HPDE6-E6E7 (cell line): ENCODE measurements at regions not wholly inside any gene's neighbourhood (a gene's known extent, or its start where the extent isn't known, plus 50 kb on each side); places are given as distances from the start of the nearest gene placed in this dataset.
"Not testable (repeated sequence)": the region's sequence is repeated elsewhere in the genome, so short reads cannot be mapped to it uniquely, and the experiment has no call there.

ENCODE experiments used
- DNase-seq: peaks from one replicate; pipeline ENCODE4 v3.0.0; 2011; ENCODE audit warnings: missing footprints; ENCODE audit errors: extremely low spot score

DNA sequence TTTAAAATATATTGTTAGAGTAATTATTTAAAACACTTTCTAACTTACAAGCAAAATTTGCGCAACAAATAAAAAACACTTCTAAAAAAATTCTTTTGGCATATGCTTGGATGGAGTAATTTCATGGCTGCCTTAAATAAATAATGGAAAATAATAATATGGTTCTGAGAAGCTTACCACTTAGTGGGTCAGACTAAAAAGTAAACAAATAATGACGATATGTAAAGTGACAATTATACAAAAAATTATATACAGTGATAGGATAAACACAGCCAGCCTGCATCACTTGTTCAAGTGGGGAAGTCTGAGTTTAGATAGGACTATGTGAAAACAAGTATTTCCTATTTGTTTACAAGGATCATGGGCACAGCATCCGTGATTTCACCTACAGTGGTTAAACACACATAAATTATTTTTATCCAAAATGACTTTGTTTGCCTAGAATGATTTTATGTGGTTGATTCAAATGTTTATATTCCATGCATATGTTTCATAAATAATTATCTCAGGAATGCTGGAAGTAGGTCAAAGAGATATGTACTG lies 141.7 kb upstream of the SEMA3D start:
- no peak for DNase-seq

DNA sequence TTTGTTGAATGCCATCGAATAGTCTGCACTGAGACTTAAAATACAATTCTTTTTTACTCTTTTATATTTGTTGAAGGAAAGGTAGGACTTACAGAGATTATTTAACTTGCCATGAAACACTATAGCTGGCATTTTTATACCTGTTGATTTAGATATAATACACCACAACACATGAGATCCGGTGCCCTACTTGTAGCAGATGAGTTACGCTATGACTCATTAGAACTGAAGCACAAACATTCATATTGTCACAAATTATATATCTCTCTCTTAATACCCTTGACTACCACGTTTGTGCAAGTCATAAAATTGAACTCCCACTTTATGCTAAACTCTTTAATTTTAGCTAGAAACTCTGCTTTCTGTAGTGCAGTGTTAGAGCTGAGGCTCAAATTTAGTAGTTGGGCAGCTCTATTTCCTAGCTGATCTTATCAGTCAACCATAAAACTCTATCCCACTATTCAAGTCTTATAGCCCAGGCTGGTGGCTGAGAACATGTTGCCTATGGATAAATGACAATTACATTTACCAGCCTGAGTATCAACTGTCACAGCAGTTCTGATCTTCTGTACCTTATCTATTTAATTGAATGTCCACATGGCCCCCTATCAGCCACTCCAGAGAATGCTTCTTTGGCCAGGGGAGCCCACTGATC lies 137.4 kb upstream of the SEMA3D start:
- no peak for DNase-seq

DNA sequence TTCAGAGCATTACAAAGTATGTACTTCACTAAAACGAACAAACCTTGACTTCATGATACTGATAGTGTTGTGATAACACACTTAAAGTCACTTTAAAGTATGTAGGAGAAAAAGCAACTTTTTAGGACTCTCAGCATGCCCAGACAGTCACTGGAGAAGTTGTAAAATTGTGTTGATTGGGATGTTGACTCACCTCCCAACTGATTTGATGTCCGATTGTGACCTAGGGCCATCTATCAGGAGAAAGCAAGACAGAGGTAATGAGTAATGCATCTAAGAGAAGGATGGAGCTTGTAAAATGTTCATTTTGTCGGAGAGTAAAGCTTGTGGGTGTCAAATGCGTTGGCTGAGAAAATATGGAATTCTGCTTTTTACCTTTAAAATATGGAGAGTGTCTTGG lies 135.4 kb upstream of the SEMA3D start:
- no peak for DNase-seq

DNA sequence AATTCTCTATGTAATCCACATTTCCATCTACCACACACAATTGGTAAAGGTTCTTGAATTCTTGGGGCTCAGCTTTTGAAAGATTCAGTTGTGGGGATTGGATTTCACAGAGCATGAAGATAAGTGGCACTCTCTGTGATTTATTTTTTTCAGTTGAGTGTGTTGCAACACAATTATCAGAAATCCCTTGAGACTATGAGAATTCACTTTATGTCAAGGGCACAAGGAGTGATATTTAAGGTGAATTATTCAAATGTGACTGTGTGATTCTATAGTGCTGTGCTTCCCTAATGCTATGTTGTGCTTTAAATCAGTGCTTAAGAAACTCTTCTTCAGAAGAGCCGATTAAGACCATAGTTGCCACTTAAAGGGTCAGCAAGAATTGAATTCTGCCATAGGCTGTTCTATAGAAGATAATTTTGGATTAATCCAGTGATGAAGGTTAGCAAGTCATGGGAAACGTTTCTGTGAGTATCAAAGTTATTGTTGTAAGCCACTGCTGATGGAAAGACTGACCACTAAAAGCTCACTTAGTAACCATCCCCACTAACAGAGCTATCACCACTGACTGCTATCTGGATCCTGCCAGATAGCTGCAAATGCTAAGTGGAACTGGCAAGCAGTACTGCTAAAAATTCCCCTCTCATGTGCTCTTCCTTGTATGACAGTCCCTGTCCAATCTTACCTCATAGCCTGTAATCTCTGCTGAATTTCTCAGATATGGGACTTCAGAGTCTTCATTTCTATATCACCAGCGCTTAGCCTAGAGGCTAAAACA lies 134.0 kb upstream of the SEMA3D start:
- no peak for DNase-seq

DNA sequence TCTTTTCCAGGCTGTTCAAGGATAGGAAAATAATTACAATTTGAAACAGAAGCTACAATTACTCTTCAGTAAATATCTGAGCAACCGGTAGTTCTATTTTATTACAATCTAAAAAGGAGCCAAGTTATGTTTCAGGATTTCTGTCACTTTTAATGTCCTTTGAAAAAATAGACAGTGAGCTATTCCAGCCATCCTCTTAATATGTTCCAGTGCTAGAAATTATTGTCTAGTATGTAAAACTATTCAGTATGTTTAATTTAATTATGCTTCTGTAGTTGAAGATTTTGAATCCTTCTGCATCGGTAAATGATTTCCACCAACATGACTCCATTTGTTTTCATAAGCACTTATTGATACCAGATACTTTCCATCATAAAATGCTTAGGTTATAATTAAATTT lies 129.6 kb upstream of the SEMA3D start:
- DNase-seq, result no peak

DNA sequence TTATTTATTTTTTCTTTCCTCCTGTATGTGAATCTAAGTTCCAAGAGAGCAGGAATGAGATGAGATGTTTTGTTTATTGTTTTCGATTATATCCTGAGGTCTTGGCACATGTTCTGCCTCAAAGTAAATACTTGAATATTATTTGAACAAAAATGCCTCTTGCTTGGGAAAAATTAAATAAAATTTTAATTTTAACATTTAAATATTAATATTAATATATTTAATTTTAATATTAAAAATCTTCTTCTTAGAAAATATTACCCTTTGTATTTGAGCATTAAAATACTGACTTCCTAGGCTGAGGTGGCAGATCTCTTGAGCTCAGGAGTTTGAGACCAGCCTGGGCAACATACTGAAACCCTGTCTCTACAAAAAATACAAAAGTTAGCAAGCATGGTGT lies 123.4 kb upstream of the SEMA3D start:
- no peak for DNase-seq

DNA sequence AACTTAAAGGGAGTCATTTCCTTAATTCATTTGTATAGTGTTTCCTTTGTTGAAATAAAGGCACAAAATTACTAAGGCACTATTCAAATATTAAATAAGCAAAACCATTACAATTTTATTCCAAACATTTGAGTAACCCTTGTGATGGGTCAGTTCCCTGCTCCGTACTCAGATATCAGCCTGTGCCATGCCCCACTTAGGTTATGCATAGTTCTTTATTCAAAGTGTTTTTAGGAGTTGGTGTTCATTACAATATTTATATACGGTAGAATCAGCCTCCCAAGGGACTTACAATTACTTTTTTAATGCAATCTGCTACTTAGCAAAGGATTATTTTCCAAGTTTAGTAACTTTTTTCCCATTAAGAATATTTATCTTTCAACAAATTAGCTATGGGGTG lies 119.3 kb upstream of the SEMA3D start:
- no peak for DNase-seq

DNA sequence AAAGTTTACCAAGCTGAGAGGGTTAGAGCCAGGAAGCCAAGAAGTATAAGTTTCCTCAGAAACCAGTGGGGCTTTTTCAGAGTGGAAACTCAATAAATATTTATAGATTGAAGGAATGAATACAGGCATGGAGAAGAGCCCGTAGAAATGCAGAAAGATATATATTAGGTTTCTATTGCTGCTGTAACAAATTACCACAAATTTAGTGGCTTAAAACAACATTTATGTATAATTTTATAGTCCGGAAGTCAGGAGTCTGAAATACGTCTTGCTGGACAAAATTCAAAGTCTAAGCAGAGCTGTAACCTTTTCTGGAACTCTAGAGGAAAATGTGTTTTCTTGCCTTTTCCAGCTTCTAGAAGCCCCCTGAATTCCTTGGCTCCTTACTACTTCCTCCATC lies 107.3 kb upstream of the SEMA3D start:
- DNase-seq, result no peak

DNA sequence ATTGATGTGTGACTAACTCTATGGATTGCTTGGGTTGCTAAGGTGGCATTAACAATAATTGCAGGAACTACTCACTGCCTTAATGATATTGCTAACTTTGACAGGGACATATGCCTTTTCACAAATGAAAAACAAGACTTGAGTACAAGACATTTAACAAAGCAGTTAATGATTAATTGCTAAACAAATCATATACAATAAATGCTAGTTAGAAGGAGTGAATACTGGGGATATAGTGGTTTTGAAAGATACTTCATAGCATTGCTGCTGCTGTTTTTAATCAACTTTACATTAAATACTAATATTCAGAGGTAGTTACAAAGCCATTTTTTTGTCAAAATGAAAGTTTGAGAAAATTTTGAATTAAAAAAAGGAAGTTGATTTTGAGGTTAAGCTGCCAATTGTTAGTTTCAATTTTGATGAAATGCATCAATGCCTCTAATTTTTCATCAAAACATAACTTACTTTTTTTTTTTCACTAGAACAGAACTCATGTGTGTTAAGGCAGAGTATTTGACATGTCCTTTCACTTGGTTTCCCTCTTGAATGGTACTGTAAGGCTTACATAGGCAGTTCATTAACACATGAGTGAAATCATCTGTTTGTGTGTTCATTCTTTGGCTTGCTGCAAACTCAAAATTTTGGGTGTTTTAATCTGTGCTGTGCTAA lies 106.2 kb upstream of the SEMA3D start:
- DNase-seq, result no peak

DNA sequence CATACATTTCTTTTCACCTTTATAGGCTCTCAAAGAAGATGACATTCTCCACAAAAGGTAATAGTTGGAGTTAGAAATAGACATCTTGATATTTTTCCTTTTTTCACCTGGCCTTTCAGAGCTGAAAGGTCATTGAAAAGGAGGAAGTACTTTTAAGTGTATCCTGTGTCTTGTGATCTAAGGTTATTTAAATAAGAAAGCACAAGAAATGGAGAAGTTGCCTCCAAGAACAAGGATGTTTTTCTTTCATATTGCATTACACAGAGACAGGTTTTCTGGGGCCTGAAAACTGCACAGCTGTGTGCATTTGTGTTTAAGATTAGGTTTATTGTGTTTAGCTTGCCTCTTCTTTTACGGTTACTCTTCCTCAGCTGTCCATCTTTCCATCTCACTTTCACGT lies 103.4 kb upstream of the SEMA3D start:
- DNase-seq, result no peak

DNA sequence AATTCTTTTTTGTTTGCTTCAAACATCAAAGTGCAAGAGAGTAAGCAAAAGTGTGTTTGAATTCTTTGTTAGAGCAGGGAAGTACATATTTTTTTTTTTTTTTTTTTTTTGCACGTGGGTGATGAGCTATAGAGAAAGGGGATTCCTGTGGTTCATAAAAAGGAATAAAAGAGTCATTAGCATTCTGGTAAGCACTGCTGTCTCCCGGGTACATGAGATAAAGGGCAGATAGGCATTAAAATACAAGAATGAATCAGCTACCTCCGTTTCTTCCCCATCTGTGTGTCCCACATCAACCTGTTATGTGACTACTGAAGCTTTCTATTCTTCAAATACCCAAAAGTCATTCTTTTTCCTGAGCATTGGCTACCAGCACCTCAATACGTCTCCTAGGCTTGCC lies 102.4 kb upstream of the SEMA3D start:
- no peak for DNase-seq

DNA sequence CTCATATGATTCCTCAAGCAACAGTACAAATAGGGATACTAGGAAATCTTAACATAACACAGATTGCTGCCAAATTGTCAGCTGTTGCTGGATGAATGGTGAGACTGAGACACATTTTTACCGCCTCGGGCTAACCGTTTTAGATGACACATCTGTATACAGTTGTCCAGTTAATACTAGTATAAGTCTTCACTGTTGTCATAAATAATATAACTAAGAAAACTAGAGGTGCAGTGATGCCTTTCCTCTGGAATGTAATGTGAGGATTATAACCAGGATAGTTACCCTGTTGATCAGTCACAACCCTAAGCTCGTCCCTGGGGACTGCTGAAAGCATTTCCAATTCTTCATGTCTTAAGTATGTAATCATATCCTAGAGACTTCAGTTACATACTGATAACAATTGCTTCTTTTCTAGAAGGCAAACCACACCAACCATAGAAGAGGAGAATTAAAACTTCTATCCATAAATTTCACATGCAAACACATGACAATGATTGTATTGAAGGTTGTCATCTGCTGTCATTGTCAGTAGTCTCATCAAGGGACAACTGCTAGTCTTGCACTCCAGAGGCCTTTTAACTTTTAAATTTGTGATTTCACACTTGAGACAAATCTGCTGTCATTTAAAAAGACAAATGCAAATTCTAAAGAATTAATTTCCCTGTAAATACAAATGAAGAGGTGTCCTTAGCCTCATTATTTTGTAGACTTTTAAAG lies 100.4 kb upstream of the SEMA3D start:
- no peak for DNase-seq

DNA sequence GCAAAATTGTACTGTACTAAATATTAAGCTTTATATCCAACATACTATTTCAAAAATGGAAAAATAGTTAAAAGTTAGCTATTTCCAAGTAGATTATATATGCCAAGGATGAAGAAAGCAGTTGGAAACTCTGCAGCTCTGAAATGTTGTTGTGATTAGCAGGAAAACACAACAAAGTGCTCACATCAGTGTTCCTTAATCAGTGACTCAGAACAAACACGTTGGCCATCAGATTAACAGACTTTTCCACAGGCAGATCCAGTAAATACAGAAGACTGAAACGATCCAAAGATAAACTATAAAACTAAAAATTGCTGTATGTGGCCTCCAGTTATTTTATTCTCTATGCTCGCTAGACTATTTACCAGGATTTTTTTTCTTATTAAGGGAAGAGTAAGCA lies 99.6 kb upstream of the SEMA3D start:
- no peak for DNase-seq

DNA sequence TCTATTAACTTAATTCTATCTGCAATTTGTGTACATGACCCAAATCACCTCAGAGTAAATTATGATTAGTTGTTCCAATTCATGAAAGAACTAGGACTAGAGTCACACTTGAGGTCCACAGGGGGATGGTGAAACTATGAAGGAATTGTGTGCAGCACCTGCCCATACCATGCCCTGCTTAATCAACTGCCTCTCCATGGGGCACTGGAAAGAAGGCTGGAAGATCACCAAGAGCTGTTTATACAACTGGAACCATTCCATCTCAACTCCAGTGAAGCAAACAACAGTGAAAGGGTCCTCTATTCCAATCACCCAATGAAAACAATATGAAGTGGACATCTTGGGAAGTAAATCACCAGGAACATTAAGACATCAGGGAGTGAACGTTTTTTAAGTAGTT lies 98.7 kb upstream of the SEMA3D start:
- no peak for DNase-seq

DNA sequence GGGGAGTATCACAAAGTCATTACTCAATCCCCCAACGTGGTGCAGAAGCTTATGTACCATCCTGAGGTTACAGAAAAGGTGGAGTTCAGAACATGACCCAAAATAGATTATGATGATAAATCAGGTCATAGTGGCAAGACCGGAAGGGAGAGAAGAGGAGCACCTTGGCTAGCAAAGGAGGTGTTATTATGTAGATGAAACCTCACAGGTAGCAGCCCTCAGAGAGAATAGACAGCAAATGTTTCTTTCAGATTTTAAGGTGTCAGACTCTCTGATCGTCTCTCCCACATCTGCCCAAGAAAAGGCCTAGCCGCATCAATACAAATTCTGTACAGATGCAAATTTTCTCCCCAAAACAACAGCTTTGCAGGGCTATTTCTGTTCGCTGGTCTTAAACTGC lies 88.3 kb upstream of the SEMA3D start:
- no peak for DNase-seq

DNA sequence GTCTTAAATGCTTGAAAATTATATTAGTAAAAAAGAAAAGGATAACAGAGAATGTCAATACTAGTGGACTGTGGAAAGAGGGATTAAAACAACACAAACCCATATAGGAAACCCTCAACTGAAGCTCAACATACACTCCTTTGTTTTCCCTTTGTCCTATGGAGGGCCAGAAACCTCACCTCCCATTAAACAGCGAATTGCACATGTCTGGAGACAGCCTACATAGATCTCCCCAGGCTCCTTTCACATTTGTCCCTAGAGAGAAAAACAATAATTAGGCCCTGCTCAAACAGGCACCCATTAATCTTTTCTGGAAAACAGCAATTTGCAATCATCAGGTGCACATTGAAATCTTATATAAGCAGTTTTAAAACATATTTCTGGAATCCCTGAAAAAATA lies 87.6 kb upstream of the SEMA3D start:
- no peak for DNase-seq

DNA sequence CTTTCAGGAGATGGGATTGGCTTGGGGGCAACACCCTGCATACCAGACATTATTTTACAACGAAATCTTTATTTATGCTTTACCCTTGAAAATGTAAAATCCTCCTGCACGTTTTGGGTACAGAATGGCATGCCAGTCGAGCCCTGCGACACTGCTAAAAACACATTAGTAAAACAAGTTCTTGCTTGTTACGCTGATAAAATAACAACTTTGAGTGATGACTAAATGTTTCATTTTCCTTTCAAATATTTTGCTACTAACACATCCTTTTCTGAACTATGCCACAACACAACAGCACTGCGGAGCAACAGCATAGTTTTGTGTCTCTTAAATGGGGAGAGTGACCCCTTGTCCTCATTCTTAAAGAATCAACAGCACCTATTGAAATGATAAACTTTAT lies 76.0 kb upstream of the SEMA3D start:
- no peak for DNase-seq

DNA sequence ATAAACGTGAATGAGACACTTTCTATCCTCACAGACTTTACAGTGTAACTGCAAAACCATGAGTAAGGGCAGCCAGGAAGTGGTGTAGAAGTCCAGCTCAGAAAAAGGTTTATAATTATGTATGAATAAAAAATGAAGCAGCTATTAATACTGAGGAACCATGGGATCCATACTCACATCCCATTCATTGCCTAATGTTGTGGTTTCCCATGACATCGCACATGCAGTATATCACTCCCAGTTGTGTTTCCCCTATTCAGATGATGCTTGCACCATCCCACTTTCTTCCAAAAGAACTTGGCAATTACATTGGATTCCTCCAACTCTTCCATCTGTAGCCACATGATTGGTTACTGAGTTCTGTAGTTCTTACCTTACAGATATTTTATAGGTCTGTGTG lies 74.5 kb upstream of the SEMA3D start:
- no peak for DNase-seq

DNA sequence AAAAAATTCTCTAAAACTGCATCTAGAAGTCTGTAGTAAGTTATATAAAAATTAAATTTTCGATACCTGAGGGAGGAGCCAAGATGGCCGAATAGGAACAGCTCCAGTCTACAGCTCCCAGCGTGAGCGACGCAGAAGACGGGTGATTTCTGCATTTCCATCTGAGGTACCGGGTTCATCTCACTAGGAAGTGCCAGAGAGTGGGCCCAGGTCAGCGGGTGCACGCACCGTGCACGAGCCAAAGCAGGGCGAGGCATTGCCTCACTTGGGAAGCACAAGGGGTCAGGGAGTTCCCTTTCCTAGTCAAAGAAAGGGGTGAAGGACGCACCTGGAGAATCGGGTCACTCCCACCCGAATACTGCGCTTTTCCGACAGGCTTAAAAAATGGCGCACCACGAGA lies 62.9 kb upstream of the SEMA3D start:
- DNase-seq, result not testable (repeated sequence)

DNA sequence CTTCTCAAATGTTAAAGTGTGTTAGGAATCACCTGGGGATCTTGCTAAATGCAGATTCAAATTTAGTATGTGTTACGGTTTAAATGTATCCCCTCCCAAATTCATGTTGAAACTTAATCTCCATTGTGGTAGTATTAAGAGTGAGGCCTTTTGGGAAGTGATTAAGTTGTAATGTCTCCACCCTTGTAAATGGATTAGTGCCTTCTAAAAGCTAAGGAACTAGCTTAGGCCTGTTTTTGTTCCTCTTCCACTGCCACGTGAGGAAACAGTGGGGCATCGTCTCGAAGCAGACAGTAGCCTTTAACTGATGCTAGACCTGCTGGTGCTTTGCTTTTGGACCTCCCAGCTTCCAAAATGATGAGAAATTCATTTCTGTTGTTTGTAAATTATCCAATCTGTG lies 52.3 kb upstream of the SEMA3D start:
- no peak for DNase-seq

DNA sequence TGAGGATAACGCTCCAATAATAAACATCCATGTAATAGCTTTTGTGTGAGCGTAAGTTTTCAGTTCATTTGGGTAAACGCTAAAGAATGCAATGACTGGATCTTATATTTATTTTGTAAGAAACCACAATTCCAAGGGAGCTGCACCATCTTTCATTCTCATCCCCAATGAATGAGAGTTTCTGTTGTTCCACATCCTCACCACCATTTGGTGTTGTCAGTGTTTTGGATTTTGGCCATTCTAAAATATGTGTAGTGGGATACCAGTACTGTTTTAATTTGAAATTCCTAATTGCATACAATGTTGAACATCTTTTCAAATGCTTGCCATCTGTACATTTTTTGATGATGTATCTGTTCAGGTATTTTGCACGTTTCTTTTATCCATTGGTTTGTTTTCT lies 50.9 kb upstream of the SEMA3D start:
- no peak for DNase-seq
